Neuronal stem cell (in vitro differentiated cells): ENCODE measurements at regions not wholly inside any gene's neighbourhood (a gene's known extent, or its start where the extent isn't known, plus 50 kb on each side); places are given as distances from the start of the nearest gene placed in this dataset.

ENCODE experiments used
- DNase-seq: peaks from one replicate; pipeline ENCODE4 v3.0.0-alpha.2; 2013; ENCODE audit warnings: low spot score
- H2AFZ ChIP-seq: one replicate; pipeline ENCODE4 v1.6.1; 2013; ENCODE audit warnings: mild to moderate bottlenecking, low read length, inconsistent platforms
- H2AK5ac ChIP-seq: 2 replicates; pipeline ENCODE4 v1.6.1; 2013; ENCODE audit warnings: low read depth, mild to moderate bottlenecking, inconsistent platforms, low read length, moderate library complexity, mixed read lengths
- H2BK120ac ChIP-seq: 2 replicates; pipeline ENCODE4 v1.6.1; 2013; ENCODE audit warnings: low read depth, mild to moderate bottlenecking, inconsistent platforms, low read length, moderate library complexity, mixed read lengths
- H2BK12ac ChIP-seq: one replicate; pipeline ENCODE4 v1.6.1; 2013; ENCODE audit warnings: low read length, inconsistent platforms
- H2BK15ac ChIP-seq: 2 replicates; pipeline ENCODE4 v1.6.1; 2013; ENCODE audit warnings: mild to moderate bottlenecking, low read length, inconsistent platforms, mixed read lengths
- H2BK5ac ChIP-seq: one replicate; pipeline ENCODE4 v1.6.1; 2013; ENCODE audit warnings: inconsistent platforms, mild to moderate bottlenecking, low read length, moderate library complexity
- H3K14ac ChIP-seq: one replicate; pipeline ENCODE4 v1.6.1; 2013; ENCODE audit warnings: low read length, inconsistent platforms
- H3K18ac ChIP-seq: 2 replicates; pipeline ENCODE4 v1.6.1; 2013; ENCODE audit warnings: low read length, inconsistent platforms
- H3K23ac ChIP-seq: 2 replicates; pipeline ENCODE4 v1.6.1; 2013; ENCODE audit warnings: low read depth, mild to moderate bottlenecking, mixed read lengths, low read length, inconsistent platforms; ENCODE audit not compliant: poor library complexity
- H3K27ac ChIP-seq: replicated peaks from 3 replicates; pipeline ENCODE4 v1.5.1; 2013; ENCODE audit warnings: low read length, inconsistent platforms
- H3K27me3 ChIP-seq, 3 experiments: 2 replicates each; pipeline ENCODE4 v1.6.1; 2013; ENCODE audit warnings: low read length in 3 of 3, mild to moderate bottlenecking in 2 of 3, inconsistent platforms in 1 of 3, low read depth in 1 of 3, mixed read lengths in 1 of 3, moderate library complexity in 1 of 3; ENCODE audit not compliant: control insufficient read depth in 3 of 3, insufficient read depth in 3 of 3
- H3K36me3 ChIP-seq, 2 donors: replicated peaks in 1 of 2; 2 replicates each; pipeline ENCODE4 v1.6.1; 2013; ENCODE audit warnings: low read length in 2 of 2; ENCODE audit not compliant: control insufficient read depth in 2 of 2, insufficient read depth in 2 of 2
- H3K4ac ChIP-seq: 2 replicates; pipeline ENCODE4 v1.6.1; 2013; ENCODE audit warnings: inconsistent platforms, mild to moderate bottlenecking, low read length, moderate library complexity
- H3K4me1 ChIP-seq, 2 donors: 1 replicate in 1 of 2; 2 replicates in 1 of 2; pipeline ENCODE4 v1.6.1; 2013; ENCODE audit warnings: low read length in 2 of 2, low read depth in 1 of 2; ENCODE audit not compliant: control insufficient read depth in 2 of 2, insufficient read depth in 1 of 2
- H3K4me2 ChIP-seq: one replicate; pipeline ENCODE4 v1.6.1; 2013; ENCODE audit warnings: mild to moderate bottlenecking, low read length, inconsistent platforms; ENCODE audit not compliant: insufficient read depth, poor library complexity, severe bottlenecking
- H3K4me3 ChIP-seq, 2 donors: 2 replicates each; pipeline ENCODE4 v1.5.1; 2013; ENCODE audit warnings: low read length in 2 of 2, mild to moderate bottlenecking in 2 of 2, inconsistent platforms in 1 of 2, moderate library complexity in 1 of 2
- H3K79me1 ChIP-seq: one replicate; pipeline ENCODE4 v1.6.1; 2013; ENCODE audit warnings: low read depth, mild to moderate bottlenecking, inconsistent platforms, low read length, moderate library complexity
- H3K9ac ChIP-seq: one replicate; pipeline ENCODE4 v1.6.1; 2013; ENCODE audit warnings: mild to moderate bottlenecking, low read depth, low read length, inconsistent platforms; ENCODE audit not compliant: poor library complexity
- H3K9me3 ChIP-seq, 2 donors: replicated peaks in 1 of 2; 2 replicates each; pipeline versions ENCODE3 to v1.6.1; 2013; ENCODE audit warnings: low read length in 2 of 2, mild to moderate bottlenecking in 2 of 2, inconsistent platforms in 1 of 2, low read depth in 1 of 2, mixed read lengths in 1 of 2, moderate library complexity in 1 of 2; ENCODE audit not compliant: control insufficient read depth in 2 of 2, insufficient read depth in 1 of 2
- H4K8ac ChIP-seq: one replicate; pipeline ENCODE4 v1.6.1; 2013; ENCODE audit warnings: low read depth, mild to moderate bottlenecking, inconsistent platforms, low read length, moderate library complexity
- H4K91ac ChIP-seq: one replicate; pipeline ENCODE4 v1.6.1; 2013; ENCODE audit warnings: low read length, low read depth, mild to moderate bottlenecking, inconsistent platforms; ENCODE audit not compliant: poor library complexity
- WGBS, 2 donors: extraction: QIAGEN DNeasy Blood & Tissue Kit; methylation state at CpG; one replicate each; pipeline ENCODE4 v1.1.7; 2013; ENCODE audit warnings: missing lambda C conversion rate in 2 of 2, mixed read lengths in 1 of 2; ENCODE audit not compliant: insufficient read length in 2 of 2, insufficient replicate concordance in 1 of 2; ENCODE audit errors: extremely low coverage in 2 of 2; 5-methylcytosine and 5-hydroxymethylcytosine counted together

- H3K9me3 ChIP-seq = no peaks in the 10 kb centered on the region
- no CpG with 5 or more reads among the region's 2 CpGs for WGBS, 2 donors
- H3K27me3 ChIP-seq = no peaks in the 10 kb centered on the region
- no peak overlapping the region for H2AFZ ChIP-seq
- H4K8ac ChIP-seq = no peak overlapping the region
- no peak overlapping the region for H3K4ac ChIP-seq
- no peak overlapping the region for H3K14ac ChIP-seq
- no peaks in the 10 kb centered on the region for H3K79me1 ChIP-seq
- H2AK5ac ChIP-seq = no peak overlapping the region
- no peak overlapping the region for H3K4me2 ChIP-seq
- no peak overlapping the region for H2BK12ac ChIP-seq
- H2BK15ac ChIP-seq = no peak overlapping the region
- H4K91ac ChIP-seq = no peak overlapping the region
- H2BK5ac ChIP-seq = no peak overlapping the region
- H3K4me1 ChIP-seq = peaks cover 0 to 2% of the 10 kb centered on the region in 2 donors
- no peak overlapping the region for H3K27ac ChIP-seq
- no peaks in the 10 kb centered on the region for H3K36me3 ChIP-seq
- no peak for DNase-seq
- no peak overlapping the region for H3K9ac ChIP-seq
- H3K4me3 ChIP-seq = no peak overlapping the region
- no peak overlapping the region for H2BK120ac ChIP-seq
- no peak overlapping the region for H3K23ac ChIP-seq
- no peak overlapping the region for H3K18ac ChIP-seq
Observed at GRCh38 chr2:59868981-59869380, 684.5 kb downstream of the BCL11A start.

- no peak overlapping the region for H3K14ac ChIP-seq
- H4K8ac ChIP-seq = no peak overlapping the region
- H3K36me3 ChIP-seq = no peaks in the 10 kb centered on the region
- H3K9me3 ChIP-seq = peaks cover 0 to 2% of the 10 kb centered on the region in 2 donors
- no peak overlapping the region for H2BK5ac ChIP-seq
- H3K79me1 ChIP-seq = no peaks in the 10 kb centered on the region
- H2BK12ac ChIP-seq = no peak overlapping the region
- no peak overlapping the region for H3K9ac ChIP-seq
- DNase-seq = no peak
- no CpG with 5 or more reads among the region's 3 CpGs for WGBS, 2 donors
- no peak overlapping the region for H2AK5ac ChIP-seq
- H2BK120ac ChIP-seq = no peak overlapping the region
- no peaks in the 10 kb centered on the region for H3K27me3 ChIP-seq
- no peak overlapping the region for H3K23ac ChIP-seq
- no peak overlapping the region for H3K4me3 ChIP-seq
- H3K4me1 ChIP-seq = no peaks in the 10 kb centered on the region
- no peak overlapping the region for H3K4ac ChIP-seq
- H3K18ac ChIP-seq = no peak overlapping the region
- H2BK15ac ChIP-seq = no peak overlapping the region
- no peak overlapping the region for H3K27ac ChIP-seq
- no peak overlapping the region for H3K4me2 ChIP-seq
- no peak overlapping the region for H2AFZ ChIP-seq
- H4K91ac ChIP-seq = no peak overlapping the region
Observed at GRCh38 chr2:59866436-59866835, 687.0 kb downstream of the BCL11A start.

GRCh38 chr2:59858540-59858939 lies 694.9 kb downstream of the BCL11A start:
- no peak overlapping the region for H2BK5ac ChIP-seq
- H3K9me3 ChIP-seq = peaks cover 0 to 2% of the 10 kb centered on the region in 2 donors
- H2AK5ac ChIP-seq = no peak overlapping the region
- H4K91ac ChIP-seq = no peak overlapping the region
- H3K23ac ChIP-seq = no peak overlapping the region
- no peak for DNase-seq
- no peak overlapping the region for H4K8ac ChIP-seq
- H3K79me1 ChIP-seq = no peaks in the 10 kb centered on the region
- WGBS, 2 donors = no CpG with 5 or more reads among the region's 7 CpGs
- H2BK15ac ChIP-seq = no peak overlapping the region
- peak overlapping the region; percentile 27 for H3K18ac ChIP-seq
- H3K4me3 ChIP-seq = no peak overlapping the region
- H3K36me3 ChIP-seq = no peaks in the 10 kb centered on the region
- H3K9ac ChIP-seq = no peak overlapping the region
- H3K14ac ChIP-seq = no peak overlapping the region
- no peak overlapping the region for H2AFZ ChIP-seq
- H3K4me2 ChIP-seq = no peak overlapping the region
- H2BK12ac ChIP-seq = no peak overlapping the region
- no peak overlapping the region for H3K27ac ChIP-seq
- H3K27me3 ChIP-seq = no peaks in the 10 kb centered on the region
- no peak overlapping the region for H2BK120ac ChIP-seq
- H3K4ac ChIP-seq = no peak overlapping the region
- no peaks in the 10 kb centered on the region for H3K4me1 ChIP-seq

- Histone ChIP-seq H3K27me3 (no peaks in the 10 kb centered on the region), H3K4me1 (no peaks in the 10 kb centered on the region), H2BK5ac (no peak overlapping the region), H3K4ac (no peak overlapping the region), H2BK120ac (no peak overlapping the region), H3K9ac (no peak overlapping the region), H3K9me3 (peaks cover 0 to 2% of the 10 kb centered on the region in 2 donors), H2AK5ac (no peak overlapping the region), H2BK12ac (no peak overlapping the region), H4K8ac (no peak overlapping the region), H3K14ac (no peak overlapping the region), H3K4me3 (no peak overlapping the region), H2BK15ac (no peak overlapping the region), H3K36me3 (no peaks in the 10 kb centered on the region), H3K23ac (no peak overlapping the region), H3K27ac (no peak overlapping the region), H3K4me2 (no peak overlapping the region), H3K18ac (no peak overlapping the region), H3K79me1 (no peaks in the 10 kb centered on the region), H2AFZ (no peak overlapping the region), H4K91ac (no peak overlapping the region)
- DNase-seq = no peak
Observed at GRCh38 chr2:59857109-59857508, 696.3 kb downstream of the BCL11A start.
